ENCODE measurements at regions not wholly inside any gene's neighbourhood (a gene's known extent, or its start where the extent isn't known, plus 50 kb on each side); places are given as distances from the start of the nearest gene placed in this dataset.

DNA sequence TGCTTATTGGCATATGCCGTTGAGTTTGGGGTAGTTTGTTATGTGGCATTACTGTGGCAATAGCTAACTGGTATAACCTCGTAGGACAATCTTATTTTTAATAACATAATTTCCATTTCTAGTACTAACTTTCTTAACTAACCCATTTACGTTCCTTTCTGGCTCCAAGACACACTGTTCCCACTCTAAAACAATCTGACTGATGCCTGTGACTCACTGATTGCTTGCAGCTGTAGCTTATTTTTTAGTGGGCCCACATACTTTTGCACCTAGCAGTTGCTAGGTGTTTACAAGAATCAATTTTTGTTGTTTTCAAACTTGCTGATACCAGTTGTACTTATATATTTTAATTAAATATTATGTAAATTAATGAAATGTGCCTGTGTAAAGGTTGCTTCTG, 52.2 kb downstream of the FAT3 start:
- DNase-seq (ENCODE audit: low spot score), result peak; percentile 67

DNA sequence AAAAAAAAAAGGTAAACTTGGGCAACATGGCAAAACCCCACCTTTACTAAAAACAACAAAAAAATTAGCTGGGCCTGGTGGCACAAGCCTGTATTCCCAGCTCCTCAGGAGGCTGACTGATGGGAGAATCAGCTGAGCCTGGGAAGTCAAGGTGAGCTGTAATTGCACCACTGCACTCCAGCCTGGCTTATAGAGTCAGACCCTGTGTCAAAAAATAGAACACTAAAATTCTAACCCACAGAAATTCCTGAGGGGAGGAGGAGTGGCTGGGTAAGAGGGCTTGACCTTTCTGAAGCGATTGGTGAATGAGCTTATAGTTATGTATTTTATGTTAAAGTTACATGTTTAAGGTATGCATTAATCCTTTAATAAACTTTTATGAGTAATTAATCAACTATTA, 53.3 kb downstream of the FAT3 start:
- no peak for DNase-seq (ENCODE audit: low spot score)

DNA sequence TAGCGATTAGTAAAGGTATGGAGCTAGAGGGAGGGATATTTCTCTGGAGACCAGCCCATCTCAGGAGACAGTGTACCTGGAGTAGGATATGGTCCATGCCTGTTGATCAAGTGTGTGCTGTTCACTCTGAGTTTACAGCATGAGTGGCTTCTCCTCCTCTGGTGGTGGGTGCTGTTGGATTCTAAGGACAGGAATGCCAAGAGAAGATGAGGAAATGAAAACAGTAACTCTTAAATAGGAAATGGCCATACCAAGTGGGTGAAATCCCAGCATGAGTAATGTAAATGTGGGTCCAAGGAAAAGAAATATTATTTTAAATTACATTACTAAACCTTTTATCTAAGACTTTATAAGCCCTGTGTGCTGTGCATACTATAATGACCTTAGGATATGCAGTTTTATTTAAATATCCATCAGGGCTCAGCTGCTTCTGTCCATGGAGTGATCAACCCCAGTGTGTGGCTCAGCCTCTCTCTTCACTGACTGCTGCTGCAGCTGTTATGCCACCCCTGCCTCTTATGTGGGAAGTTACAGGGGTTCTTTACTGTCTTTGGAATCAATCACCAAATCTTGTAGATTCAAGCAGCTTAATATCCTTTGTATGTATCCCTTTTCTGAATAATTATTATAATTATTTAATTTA, 54.3 kb downstream of the FAT3 start:
- no peak for DNase-seq (ENCODE audit: low spot score)

GRCh38 chr11:92284107-92284506, 59.5 kb downstream of the FAT3 start:
- no peak for DNase-seq (ENCODE audit: low spot score)

DNA sequence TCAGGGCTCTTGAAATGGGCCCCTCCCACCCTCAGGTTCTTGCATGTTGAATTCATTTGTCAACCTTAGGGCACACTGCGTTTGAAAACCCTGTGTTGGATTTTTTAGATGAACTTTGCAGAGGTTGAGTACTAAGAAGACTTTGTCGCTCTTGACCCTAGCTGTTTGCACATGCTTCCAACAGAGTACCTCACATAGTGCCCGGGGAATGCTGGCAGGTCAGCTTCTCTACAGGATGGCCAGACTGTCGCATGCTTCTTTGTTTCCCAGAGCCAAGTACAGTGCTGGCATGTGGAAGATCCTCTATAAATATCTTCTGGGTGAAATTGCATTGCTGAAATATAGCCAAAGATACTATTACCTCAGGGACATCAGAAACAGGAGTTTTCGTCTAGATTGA, 59.9 kb downstream of the FAT3 start:
- no peak for DNase-seq (ENCODE audit: low spot score)

GRCh38 chr11:92285776-92286175, 61.2 kb downstream of the FAT3 start:
- DNase-seq (ENCODE audit: low spot score), result no peak

DNA sequence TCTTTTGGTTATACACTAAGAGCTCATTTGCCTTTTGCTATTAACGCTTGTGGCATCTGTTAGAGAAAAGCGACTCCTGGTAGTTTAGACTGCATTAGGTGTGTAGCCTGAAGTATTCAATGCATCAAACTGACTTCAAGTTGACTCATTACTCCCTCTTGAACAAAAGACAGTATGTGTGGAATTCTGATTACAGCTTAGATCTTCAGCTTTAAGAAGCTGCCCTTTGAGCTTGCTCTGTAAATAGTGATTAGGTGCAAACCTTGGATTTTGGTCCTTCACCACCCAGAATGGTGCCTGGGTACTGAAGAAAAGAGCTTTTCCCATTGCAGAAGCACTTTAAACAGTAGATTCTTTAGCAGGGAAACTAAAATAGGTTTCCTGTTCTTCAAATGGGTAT, 62.1 kb downstream of the FAT3 start:
- DNase-seq (ENCODE audit: low spot score), result no peak

DNA sequence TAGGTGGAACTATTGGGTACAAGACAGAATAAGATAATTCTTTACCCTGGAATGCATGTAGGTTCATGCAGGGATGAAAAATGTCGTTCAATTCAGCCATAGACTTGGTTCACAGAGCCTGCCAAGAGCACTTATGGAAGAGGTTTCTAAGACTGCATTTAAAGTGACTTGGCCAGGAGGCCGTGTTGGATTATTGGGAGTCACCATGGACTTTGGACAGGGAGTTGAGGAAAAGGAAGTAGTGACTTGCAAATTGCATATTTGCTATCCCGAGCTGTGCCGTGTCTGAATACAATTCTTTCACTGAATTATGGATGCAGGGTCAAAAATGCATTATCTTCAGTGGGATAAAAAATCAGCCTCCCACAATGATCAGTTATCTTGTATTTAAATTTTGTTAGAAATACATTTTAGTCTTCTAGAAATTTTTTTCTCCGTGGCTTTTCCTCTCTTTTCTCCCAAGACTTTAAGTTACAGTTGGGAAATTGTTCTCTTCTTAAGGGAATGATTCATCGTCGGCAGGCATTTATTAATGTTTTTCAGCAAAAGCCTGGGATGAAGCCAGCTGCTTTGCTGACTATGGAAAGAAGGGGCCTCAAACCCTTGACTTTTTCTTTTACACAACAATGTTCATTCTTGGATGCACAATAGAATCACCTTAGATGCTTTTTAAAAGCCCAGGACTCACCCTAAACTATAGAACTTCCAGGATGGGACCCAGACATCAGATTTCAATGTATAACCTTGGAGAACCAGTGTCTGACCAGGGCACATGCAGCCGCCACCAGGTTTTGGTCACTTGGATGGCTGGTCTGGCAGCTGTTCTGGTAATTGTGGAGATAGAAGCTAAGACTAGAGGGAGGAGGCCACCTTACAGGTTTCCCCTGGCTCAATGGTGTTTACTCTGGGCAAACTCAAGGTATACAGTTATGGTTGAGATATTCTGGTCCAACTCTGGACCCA, 70.8 kb downstream of the FAT3 start:
- DNase-seq (ENCODE audit: low spot score), result no peak

- peak; percentile 27 for DNase-seq (ENCODE audit: low spot score)
Measured at GRCh38 chr11:92296138-92296515, 71.5 kb downstream of the FAT3 start.

- no peak for DNase-seq (ENCODE audit: low spot score)
Measured at GRCh38 chr11:92297567-92298553, 73.2 kb downstream of the FAT3 start.

DNA sequence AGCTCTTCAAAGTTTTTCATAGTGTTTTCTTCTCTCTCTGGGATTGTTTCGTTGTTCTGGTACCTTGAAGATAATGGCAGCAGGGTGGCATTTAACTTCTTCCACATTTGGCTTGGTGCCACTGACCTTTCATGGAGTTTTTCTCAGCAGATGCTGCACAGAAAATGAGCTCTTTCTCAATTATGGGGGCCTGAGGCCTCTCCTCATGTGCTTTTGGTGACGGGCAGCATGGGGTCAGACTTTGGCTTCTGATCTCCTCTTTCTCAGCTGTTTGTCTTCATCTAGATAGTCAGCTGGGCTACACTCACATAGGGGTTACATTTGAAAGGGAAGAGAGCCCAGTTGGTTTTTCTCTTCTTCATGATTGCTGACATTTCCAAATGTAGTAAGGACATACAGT, 76.3 kb downstream of the FAT3 start:
- DNase-seq (ENCODE audit: low spot score), result no peak

DNA sequence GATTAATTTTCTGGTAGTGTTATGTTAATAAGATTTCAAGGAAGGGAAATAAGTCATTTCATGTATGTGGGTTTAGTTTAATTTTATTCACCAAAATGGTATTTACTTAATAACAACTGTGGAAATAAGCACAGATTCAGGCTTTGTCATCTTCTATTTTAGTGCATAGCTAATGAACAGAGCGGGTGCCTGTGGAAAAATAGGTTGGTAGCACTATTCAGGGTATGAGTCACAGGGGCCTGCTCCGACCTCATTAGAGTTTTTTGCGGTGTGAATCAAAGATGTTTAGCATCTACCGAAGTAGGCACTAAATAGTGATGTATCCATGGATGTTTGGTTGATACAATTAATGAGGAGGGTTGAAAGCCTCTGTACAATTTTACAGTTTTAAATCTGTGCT, 78.2 kb downstream of the FAT3 start:
- peak; percentile 20 for DNase-seq (ENCODE audit: low spot score)

- DNase-seq (ENCODE audit: low spot score), result no peak
Measured at GRCh38 chr11:92304271-92304670, 79.7 kb downstream of the FAT3 start.

DNA sequence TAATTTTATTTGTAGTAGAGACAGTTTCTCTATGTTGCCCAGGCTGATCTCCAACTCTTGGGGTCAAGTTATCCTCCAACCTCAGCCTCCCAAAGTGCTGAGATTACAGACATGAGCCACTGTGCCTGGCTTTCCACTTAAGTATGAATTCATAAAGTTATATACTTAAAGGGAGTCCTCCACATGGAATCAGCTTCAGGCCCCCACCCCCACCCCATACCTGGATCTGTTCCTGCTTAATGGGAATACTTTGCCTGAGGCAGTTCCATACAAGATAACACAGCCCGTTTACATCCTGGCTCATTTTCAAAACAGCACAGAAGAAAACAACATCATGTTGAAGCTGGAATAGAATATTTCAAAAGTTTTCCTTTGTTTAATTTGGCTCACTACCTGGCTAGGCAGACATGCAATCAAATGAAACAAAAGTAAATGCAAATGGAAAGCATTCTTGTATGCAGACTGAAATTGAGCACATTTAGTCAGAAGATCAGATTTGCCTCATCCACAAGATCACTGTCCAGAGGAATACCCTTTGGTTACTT, 82.4 kb downstream of the FAT3 start:
- no peak for DNase-seq (ENCODE audit: low spot score)

DNA sequence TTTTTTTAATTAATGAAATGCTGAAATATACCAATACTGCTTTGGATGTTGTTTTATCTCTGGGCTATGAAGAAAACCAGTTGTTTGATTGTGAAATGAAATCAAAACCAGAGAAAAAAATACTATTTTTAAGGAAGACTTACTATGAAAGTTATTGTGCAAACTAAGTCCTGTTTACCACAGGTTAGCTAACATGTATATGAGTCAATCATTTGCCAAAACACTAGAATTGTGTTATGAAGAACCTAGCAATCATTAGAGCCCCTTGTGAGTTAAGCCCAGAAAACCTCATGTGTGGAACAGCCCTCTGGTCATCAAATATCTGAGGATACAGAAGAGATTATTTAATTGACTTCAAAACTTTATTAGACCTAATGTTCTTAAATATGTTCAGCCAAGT, 83.7 kb downstream of the FAT3 start:
- no peak for DNase-seq (ENCODE audit: low spot score)

GRCh38 chr11:92311616-92312449, 87.2 kb downstream of the FAT3 start:
- no peak for DNase-seq (ENCODE audit: low spot score)

GRCh38 chr11:92313784-92314183, 89.2 kb downstream of the FAT3 start:
- no peak for DNase-seq (ENCODE audit: low spot score)

DNA sequence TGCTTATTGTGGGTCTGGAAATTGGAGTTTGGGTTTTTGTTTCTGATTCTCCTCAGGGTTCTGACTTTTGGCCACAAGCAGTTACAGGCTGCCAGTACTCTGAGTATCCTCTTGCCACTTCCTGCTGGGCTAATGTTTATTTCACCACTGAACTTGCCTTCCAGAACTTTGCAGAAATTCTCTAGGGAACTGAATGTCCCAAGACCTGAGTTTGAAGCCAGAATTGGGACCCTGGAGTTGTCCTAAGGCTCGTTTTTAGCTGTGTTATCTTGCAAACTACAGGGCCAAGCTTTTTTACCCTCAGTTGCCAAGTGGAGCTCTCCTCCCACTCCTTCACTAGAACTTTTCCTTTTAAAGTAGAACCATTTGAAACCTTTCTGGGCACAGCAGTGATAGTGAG, 89.9 kb downstream of the FAT3 start:
- peak; percentile 18 for DNase-seq (ENCODE audit: low spot score)

GRCh38 chr11:92316106-92316809, 91.6 kb downstream of the FAT3 start:
- DNase-seq (ENCODE audit: low spot score), result no peak

- DNase-seq (ENCODE audit: low spot score), result no peak
Measured at GRCh38 chr11:92317222-92317621, 92.6 kb downstream of the FAT3 start.
